NB4 (cell line): ENCODE measurements at regions not wholly inside any gene's neighbourhood (a gene's known extent, or its start where the extent isn't known, plus 50 kb on each side); places are given as distances from the start of the nearest gene placed in this dataset.
"Not testable (repeated sequence)": the region's sequence is repeated elsewhere in the genome, so short reads cannot be mapped to it uniquely, and the experiment has no call there.

ENCODE experiments used
- CTCF ChIP-seq: IDR thresholded peaks from one replicate; pipeline ENCODE4 v1.5.1; 2012; ENCODE audit warnings: low read depth, low read length
- MYC ChIP-seq: IDR thresholded peaks from 2 replicates; pipeline ENCODE4 v1.6.1; 2011; ENCODE audit warnings: low read depth, low read length
- POLR2A ChIP-seq: IDR thresholded peaks from 2 replicates; pipeline ENCODE4 v1.6.1; 2011; ENCODE audit warnings: mild to moderate bottlenecking; ENCODE audit not compliant: insufficient read length; ENCODE audit errors: extremely low read depth

GRCh38 chr9:95779597-95779996 lies 95.9 kb upstream of the ERCC6L2 start:
- not testable (repeated sequence) for TF ChIP-seq MYC, CTCF, POLR2A
